NCI-H2196 (cell line): ENCODE measurements at regions not wholly inside any gene's neighbourhood (a gene's known extent, or its start where the extent isn't known, plus 50 kb on each side); places are given as distances from the start of the nearest gene placed in this dataset.

Experiments used
- DNase-seq: peaks from one replicate; lab custom pipeline; 2025; ENCODE audit not compliant: unreplicated experiment; lab: John Stamatoyannopoulos, UW

- DNase-seq = no peak
Measured at GRCh38 chr5:138666226-138666742, 86.9 kb upstream of the CTNNA1 start.

- DNase-seq = no peak
Measured at GRCh38 chr5:138665261-138665660, 88.0 kb upstream of the CTNNA1 start.

- no peak for DNase-seq
Measured at GRCh38 chr5:138664276-138664943, 88.8 kb upstream of the CTNNA1 start.

- no peak for DNase-seq
Measured at GRCh38 chr5:138663561-138663960, 88.4 kb upstream of the HSPA9 start.

- no peak for DNase-seq
Measured at GRCh38 chr5:138663009-138663408, 87.8 kb upstream of the HSPA9 start.

- no peak for DNase-seq
Measured at GRCh38 chr5:138662599-138662998, 87.4 kb upstream of the HSPA9 start.

- no peak for DNase-seq
Measured at GRCh38 chr5:138661991-138662434, 86.8 kb upstream of the HSPA9 start.

GRCh38 chr5:138661291-138661960 lies 86.2 kb upstream of the HSPA9 start:
- DNase-seq = no peak

GRCh38 chr5:138660051-138660572 lies 84.9 kb upstream of the HSPA9 start:
- no peak for DNase-seq

- DNase-seq = no peak
Measured at GRCh38 chr5:138659561-138659960, 84.4 kb upstream of the HSPA9 start.

GRCh38 chr5:138659121-138659520 lies 83.9 kb upstream of the HSPA9 start:
- DNase-seq = no peak

GRCh38 chr5:138658676-138659075 lies 83.5 kb upstream of the HSPA9 start:
- no peak for DNase-seq

GRCh38 chr5:138657360-138657759 lies 82.2 kb upstream of the HSPA9 start:
- no peak for DNase-seq

GRCh38 chr5:138656916-138657315 lies 81.7 kb upstream of the HSPA9 start:
- no peak for DNase-seq

- DNase-seq = no peak
Measured at GRCh38 chr5:138655530-138656190, 80.5 kb upstream of the HSPA9 start.

- no peak for DNase-seq
Measured at GRCh38 chr5:138654281-138654867, 79.2 kb upstream of the HSPA9 start.

GRCh38 chr5:138653502-138653901 lies 78.3 kb upstream of the HSPA9 start:
- no peak for DNase-seq

GRCh38 chr5:138651767-138652117 lies 76.5 kb upstream of the HSPA9 start:
- DNase-seq = no peak

GRCh38 chr5:138651058-138651766 lies 76.0 kb upstream of the HSPA9 start:
- DNase-seq = no peak

GRCh38 chr5:138650196-138650595 lies 75.0 kb upstream of the HSPA9 start:
- DNase-seq = no peak

GRCh38 chr5:138649775-138650174 lies 74.6 kb upstream of the HSPA9 start:
- no peak for DNase-seq
